Stimulated activated CD4-positive, alpha-beta T cell treated with anti-CD3 and anti-CD28 coated beads, Interleukin-1b, Interleukin-23, amount 100 ng/mL, for 4 hours (primary cell): ENCODE measurements at regions not wholly inside any gene's neighbourhood (a gene's known extent, or its start where the extent isn't known, plus 50 kb on each side); places are given as distances from the start of the nearest gene placed in this dataset.

Experiments used
- DNase-seq, 2 donors: peaks; one replicate each; pipeline ENCODE4 v3.0.0-alpha.2; 2020; ENCODE audit warnings: low read depth in 2 of 2

- DNase-seq = no peak
Observed at GRCh38 chr6:145018027-145018426, 717.3 kb downstream of the EPM2A start.

GRCh38 chr6:145020114-145020513 is 715.2 kb downstream of the EPM2A start:
- DNase-seq = no peak

GRCh38 chr6:145020543-145020942 is 714.8 kb downstream of the EPM2A start:
- no peak for DNase-seq

- no peak for DNase-seq
Observed at GRCh38 chr6:145022199-145022796, 713.0 kb downstream of the EPM2A start.

GRCh38 chr6:145023116-145023726 is 712.1 kb downstream of the EPM2A start:
- no peak for DNase-seq

- DNase-seq = no peak
Observed at GRCh38 chr6:145025488-145025887, 709.8 kb downstream of the EPM2A start.

GRCh38 chr6:145026267-145026679 is 709.0 kb downstream of the EPM2A start:
- DNase-seq = no peak

GRCh38 chr6:145028144-145028818 is 707.0 kb downstream of the EPM2A start:
- no peak for DNase-seq

GRCh38 chr6:145031001-145031400 is 704.3 kb downstream of the EPM2A start:
- DNase-seq = no peak

GRCh38 chr6:145031962-145032361 is 703.4 kb downstream of the EPM2A start:
- no peak for DNase-seq

GRCh38 chr6:145032562-145033145 is 702.7 kb downstream of the EPM2A start:
- DNase-seq = no peak

- DNase-seq = no peak
Observed at GRCh38 chr6:145034664-145035063, 700.7 kb downstream of the EPM2A start.

GRCh38 chr6:145036236-145036635 is 699.1 kb downstream of the EPM2A start:
- DNase-seq = no peak

GRCh38 chr6:145036848-145037567 is 698.3 kb downstream of the EPM2A start:
- no peak for DNase-seq

GRCh38 chr6:145042559-145042958 is 692.8 kb downstream of the EPM2A start:
- no peak for DNase-seq

GRCh38 chr6:145043926-145044500 is 691.3 kb downstream of the EPM2A start:
- no peak for DNase-seq

- DNase-seq = no peak
Observed at GRCh38 chr6:145044641-145045246, 690.6 kb downstream of the EPM2A start.

- DNase-seq = no peak
Observed at GRCh38 chr6:145045582-145045981, 689.7 kb downstream of the EPM2A start.

- no peak for DNase-seq
Observed at GRCh38 chr6:145047891-145048290, 687.4 kb downstream of the EPM2A start.

- DNase-seq = no peak
Observed at GRCh38 chr6:145051661-145052060, 683.7 kb downstream of the EPM2A start.

GRCh38 chr6:145055567-145055966 is 679.8 kb downstream of the EPM2A start:
- no peak for DNase-seq
